ENCODE measurements at regions not wholly inside any gene's neighbourhood (a gene's known extent, or its start where the extent isn't known, plus 50 kb on each side); places are given as distances from the start of the nearest gene placed in this dataset.

DNA sequence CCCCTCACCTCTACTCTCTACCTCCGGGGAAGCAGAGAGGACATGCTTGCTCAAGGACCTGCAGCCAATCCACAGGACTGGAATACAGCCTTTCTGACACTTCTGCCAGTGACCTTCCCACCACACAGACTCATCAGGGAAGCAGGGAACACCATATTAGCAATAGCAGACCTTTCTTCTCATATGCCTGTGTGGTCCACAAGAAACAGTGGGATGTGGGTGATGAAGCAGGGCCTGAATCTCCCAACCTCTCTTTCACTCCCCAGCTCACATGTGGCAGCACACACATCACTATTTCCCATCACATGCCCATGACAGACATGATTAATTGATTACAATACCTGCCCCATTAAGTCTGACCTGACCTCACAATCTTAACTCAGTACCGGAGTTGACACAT, 695.1 kb downstream of the MATN1 start (continued):
- no peak for TF ChIP-seq NRF1 (conservative IDR thresholded peaks at IDR 0.05; ENCODE audit: low read depth, low read length)
- no peak for TF ChIP-seq SP1 (IDR thresholded peaks at IDR 0.05; ENCODE audit: low read depth, low read length)
- no peak for TF ChIP-seq KAT2A (conservative IDR thresholded peaks at IDR 0.05; ENCODE audit: control insufficient read depth, low read depth, low read length)

DNA sequence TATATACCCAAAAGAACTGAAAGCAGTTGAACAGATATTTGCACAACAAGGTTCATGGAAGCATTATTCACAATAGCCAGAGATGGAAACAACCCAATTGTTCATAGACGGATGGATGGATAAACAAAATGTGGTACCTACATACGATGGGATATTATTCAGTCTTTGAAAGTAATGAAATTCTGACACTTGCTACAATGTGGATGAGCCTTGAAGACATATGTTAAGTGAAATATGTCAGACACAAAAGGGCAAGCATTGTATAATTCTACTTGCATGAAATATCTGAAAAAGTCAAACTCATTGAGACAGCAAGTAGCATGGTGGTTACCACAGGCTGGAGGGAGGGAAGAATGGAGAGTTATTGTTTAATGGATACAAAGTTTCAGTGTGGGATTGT, 696.1 kb downstream of the MATN1 start:
- H2AFZ ChIP-seq (ENCODE audit: control insufficient read depth, low read depth, low read length): no peak overlapping the region
- H3K79me2 ChIP-seq (ENCODE audit: control insufficient read depth, insufficient read depth, low read length): no peaks in the 10 kb centered on the region
- H3K36me3 ChIP-seq (ENCODE audit: control insufficient read depth in 2 of 2, insufficient read depth in 2 of 2, low read length in 1 of 2): no peaks in the 10 kb centered on the region
- DNase-seq (ENCODE audit: low read depth, low spot score) (no peak), ATAC-seq (no peak), FAIRE-seq (no peak)
- no peaks in the 10 kb centered on the region; a peak in 1 of 4 replicates for H3K27me3 ChIP-seq (replicated peaks in 1 of 2; ENCODE audit: control insufficient read depth in 2 of 2, insufficient read depth in 2 of 2, low read length in 1 of 2)
- no peaks in the 10 kb centered on the region for H3K4me1 ChIP-seq (ENCODE audit: control insufficient read depth, insufficient read depth, low read length)
- POLR2A ChIA-PET: no interaction called here
- RAD21 ChIA-PET (ENCODE audit: unreplicated experiment): no interaction called here
- intact Hi-C loops (cut with micrococcal nuclease; ENCODE audit: unreplicated experiment): no loop called here
- CTCF ChIA-PET: no interaction called here
- no peaks in the 10 kb centered on the region for H3K9me3 ChIP-seq (replicated peaks; ENCODE audit: control insufficient read depth, insufficient read depth, low read length)
- SMC1A ChIA-PET (ENCODE audit: uncharacterized antibody, unreplicated experiment): no interaction called here
- 34% methylated on average over 2 of the region's 2 CpGs for WGBS (ENCODE audit: insufficient coverage, insufficient replicate concordance, low lambda C conversion rate, missing lambda C conversion rate)
- no peak overlapping the region for H3K4me3 ChIP-seq
- no peaks in the 10 kb centered on the region for H4K20me1 ChIP-seq (ENCODE audit: control insufficient read depth, insufficient read depth)
- in situ Hi-C loops (cut with MboI): no loop called here
- H3K9ac ChIP-seq (ENCODE audit: control insufficient read depth, insufficient read depth, low read length): no peak overlapping the region
- no TSS peak for BruUV-seq (replicated peaks)
- no peak overlapping the region for H3K27ac ChIP-seq (ENCODE audit: control insufficient read depth, insufficient read depth)
- no peak overlapping the region for H3K4me2 ChIP-seq (ENCODE audit: control insufficient read depth, insufficient read depth)
- TF ChIP-seq, protein P1, sequence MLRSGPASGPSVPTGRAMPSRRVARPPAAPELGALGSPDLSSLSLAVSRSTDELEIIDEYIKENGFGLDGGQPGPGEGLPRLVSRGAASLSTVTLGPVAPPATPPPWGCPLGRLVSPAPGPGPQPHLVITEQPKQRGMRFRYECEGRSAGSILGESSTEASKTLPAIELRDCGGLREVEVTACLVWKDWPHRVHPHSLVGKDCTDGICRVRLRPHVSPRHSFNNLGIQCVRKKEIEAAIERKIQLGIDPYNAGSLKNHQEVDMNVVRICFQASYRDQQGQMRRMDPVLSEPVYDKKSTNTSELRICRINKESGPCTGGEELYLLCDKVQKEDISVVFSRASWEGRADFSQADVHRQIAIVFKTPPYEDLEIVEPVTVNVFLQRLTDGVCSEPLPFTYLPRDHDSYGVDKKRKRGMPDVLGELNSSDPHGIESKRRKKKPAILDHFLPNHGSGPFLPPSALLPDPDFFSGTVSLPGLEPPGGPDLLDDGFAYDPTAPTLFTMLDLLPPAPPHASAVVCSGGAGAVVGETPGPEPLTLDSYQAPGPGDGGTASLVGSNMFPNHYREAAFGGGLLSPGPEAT (IDR thresholded peaks at IDR 0.05; ENCODE audit: low read depth): no peak
- TF ChIP-seq YBX1 (IDR thresholded peaks at IDR 0.05) (no peak), SUPT20H (IDR thresholded peaks at IDR 0.05; ENCODE audit: borderline replicate concordance, control insufficient read depth, low read depth, low read length) (no peak), TCF12 (IDR thresholded peaks at IDR 0.05; ENCODE audit: low read depth, low read length) (no peak), CREM (IDR thresholded peaks at IDR 0.05; ENCODE audit: low read depth) (no peak), ATF7 (IDR thresholded peaks at IDR 0.05; ENCODE audit: low read depth) (no peak), ZNF217 (IDR thresholded peaks at IDR 0.05) (no peak), POLR2A (IDR thresholded peaks at IDR 0.05; ENCODE audit: low read depth, low read length) (no peak), ZSCAN29 (IDR thresholded peaks at IDR 0.05) (no peak), STAT1 (conservative IDR thresholded peaks at IDR 0.05) (no peak), FOXK2 (IDR thresholded peaks at IDR 0.05) (no peak)
- TF ChIP-seq, protein P2, sequence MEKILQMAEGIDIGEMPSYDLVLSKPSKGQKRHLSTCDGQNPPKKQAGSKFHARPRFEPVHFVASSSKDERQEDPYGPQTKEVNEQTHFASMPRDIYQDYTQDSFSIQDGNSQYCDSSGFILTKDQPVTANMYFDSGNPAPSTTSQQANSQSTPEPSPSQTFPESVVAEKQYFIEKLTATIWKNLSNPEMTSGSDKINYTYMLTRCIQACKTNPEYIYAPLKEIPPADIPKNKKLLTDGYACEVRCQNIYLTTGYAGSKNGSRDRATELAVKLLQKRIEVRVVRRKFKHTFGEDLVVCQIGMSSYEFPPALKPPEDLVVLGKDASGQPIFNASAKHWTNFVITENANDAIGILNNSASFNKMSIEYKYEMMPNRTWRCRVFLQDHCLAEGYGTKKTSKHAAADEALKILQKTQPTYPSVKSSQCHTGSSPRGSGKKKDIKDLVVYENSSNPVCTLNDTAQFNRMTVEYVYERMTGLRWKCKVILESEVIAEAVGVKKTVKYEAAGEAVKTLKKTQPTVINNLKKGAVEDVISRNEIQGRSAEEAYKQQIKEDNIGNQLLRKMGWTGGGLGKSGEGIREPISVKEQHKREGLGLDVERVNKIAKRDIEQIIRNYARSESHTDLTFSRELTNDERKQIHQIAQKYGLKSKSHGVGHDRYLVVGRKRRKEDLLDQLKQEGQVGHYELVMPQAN (conservative IDR thresholded peaks at IDR 0.05): no peak
- TF ChIP-seq, protein P3, sequence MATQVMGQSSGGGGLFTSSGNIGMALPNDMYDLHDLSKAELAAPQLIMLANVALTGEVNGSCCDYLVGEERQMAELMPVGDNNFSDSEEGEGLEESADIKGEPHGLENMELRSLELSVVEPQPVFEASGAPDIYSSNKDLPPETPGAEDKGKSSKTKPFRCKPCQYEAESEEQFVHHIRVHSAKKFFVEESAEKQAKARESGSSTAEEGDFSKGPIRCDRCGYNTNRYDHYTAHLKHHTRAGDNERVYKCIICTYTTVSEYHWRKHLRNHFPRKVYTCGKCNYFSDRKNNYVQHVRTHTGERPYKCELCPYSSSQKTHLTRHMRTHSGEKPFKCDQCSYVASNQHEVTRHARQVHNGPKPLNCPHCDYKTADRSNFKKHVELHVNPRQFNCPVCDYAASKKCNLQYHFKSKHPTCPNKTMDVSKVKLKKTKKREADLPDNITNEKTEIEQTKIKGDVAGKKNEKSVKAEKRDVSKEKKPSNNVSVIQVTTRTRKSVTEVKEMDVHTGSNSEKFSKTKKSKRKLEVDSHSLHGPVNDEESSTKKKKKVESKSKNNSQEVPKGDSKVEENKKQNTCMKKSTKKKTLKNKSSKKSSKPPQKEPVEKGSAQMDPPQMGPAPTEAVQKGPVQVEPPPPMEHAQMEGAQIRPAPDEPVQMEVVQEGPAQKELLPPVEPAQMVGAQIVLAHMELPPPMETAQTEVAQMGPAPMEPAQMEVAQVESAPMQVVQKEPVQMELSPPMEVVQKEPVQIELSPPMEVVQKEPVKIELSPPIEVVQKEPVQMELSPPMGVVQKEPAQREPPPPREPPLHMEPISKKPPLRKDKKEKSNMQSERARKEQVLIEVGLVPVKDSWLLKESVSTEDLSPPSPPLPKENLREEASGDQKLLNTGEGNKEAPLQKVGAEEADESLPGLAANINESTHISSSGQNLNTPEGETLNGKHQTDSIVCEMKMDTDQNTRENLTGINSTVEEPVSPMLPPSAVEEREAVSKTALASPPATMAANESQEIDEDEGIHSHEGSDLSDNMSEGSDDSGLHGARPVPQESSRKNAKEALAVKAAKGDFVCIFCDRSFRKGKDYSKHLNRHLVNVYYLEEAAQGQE (IDR thresholded peaks at IDR 0.05; ENCODE audit: low read depth, low read length): no peak
